ENCODE measurements at regions not wholly inside any gene's neighbourhood (a gene's known extent, or its start where the extent isn't known, plus 50 kb on each side); places are given as distances from the start of the nearest gene placed in this dataset.

DNA sequence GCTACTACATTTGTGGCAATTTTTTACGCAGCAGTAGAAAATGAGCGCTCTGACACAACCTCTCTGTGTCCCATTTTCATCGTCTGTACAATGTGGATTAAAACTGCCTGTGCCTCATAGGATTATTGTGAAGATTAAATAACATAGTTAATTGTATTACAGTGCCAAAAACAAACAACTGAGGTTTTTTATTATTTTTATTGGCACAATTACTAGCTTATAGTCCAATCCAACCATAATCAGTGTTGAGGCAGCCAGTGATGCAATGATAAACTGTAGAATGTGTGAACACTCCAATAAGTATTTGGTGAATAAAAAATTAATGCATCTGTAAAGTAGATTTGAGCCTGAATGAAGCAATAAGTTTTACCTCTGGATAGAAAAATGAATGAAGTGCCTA, 588.3 kb downstream of the DNAH5 start:
- H4K5ac ChIP-seq (ENCODE audit: insufficient read length, low read depth, low read length) = no peak overlapping the region
- H3K23me2 ChIP-seq (ENCODE audit: low read depth, low read length) = no peaks in the 10 kb centered on the region
- no peak overlapping the region for H3K56ac ChIP-seq (replicated peaks; ENCODE audit: insufficient read length, low read depth, low read length)
- no peaks in the 10 kb centered on the region for H3K9me3 ChIP-seq (ENCODE audit: insufficient read depth in 2 of 2, low read depth in 1 of 2, low read length in 1 of 2)
- no peaks in the 10 kb centered on the region for H4K20me1 ChIP-seq (replicated peaks in 1 of 2; ENCODE audit: control insufficient read depth in 1 of 2, insufficient read depth in 2 of 2, low read length in 2 of 2)
- no peak overlapping the region for H4K8ac ChIP-seq (ENCODE audit: extremely low read depth, insufficient read depth, low read length)
- H3K36me3 ChIP-seq (ENCODE audit: control insufficient read depth in 2 of 4, insufficient read depth in 4 of 4, low read length in 3 of 4) = no peaks in the 10 kb centered on the region
- no peak overlapping the region for H2AK5ac ChIP-seq (ENCODE audit: low read depth, low read length)
- no peak overlapping the region for H2BK20ac ChIP-seq (ENCODE audit: low read length)
- H3K18ac ChIP-seq (ENCODE audit: extremely low read depth, low read length) = no peak overlapping the region
- H2AFZ ChIP-seq (ENCODE audit: low read length) = no peak overlapping the region
- H4K91ac ChIP-seq (replicated peaks; ENCODE audit: insufficient read length, low read length) = no peak overlapping the region
- no peak overlapping the region for H2BK12ac ChIP-seq (ENCODE audit: low read depth, low read length)
- no peaks in the 10 kb centered on the region for H3K79me2 ChIP-seq (ENCODE audit: control insufficient read depth in 1 of 2, insufficient read depth in 2 of 2, low read length in 2 of 2)
- no peak overlapping the region for H3K4ac ChIP-seq (replicated peaks; ENCODE audit: insufficient read length, low read depth, low read length)
- POLR2A ChIA-PET (ENCODE audit: partially characterized antibody) = no interaction called here
- CTCF ChIA-PET (ENCODE audit: partially characterized antibody) = no interaction called here
- no peak overlapping the region for H3K23ac ChIP-seq (ENCODE audit: insufficient read length)
- H3K9ac ChIP-seq (replicated peaks in 1 of 4; ENCODE audit: extremely low read depth in 1 of 4, low read depth in 3 of 4, low read length in 3 of 4) = no peak overlapping the region
- H2BK120ac ChIP-seq (replicated peaks; ENCODE audit: low read depth, low read length) = no peak overlapping the region
- H3K14ac ChIP-seq (ENCODE audit: insufficient read length) = no peak overlapping the region
- H3K27ac ChIP-seq (ENCODE audit: low read depth, low read length) = no peak overlapping the region
- no peak overlapping the region for H2BK5ac ChIP-seq (ENCODE audit: low read depth, low read length)
- WGBS, 2 experiments (ENCODE audit: extremely low coverage in 1 of 2, insufficient coverage in 1 of 2, insufficient read length in 1 of 2, insufficient replicate concordance in 2 of 2, low coverage in 1 of 2, low lambda C conversion rate in 2 of 2, missing lambda C conversion rate in 1 of 2) = 88% methylated on average over 3 of the region's 3 CpGs; no CpG with 5 or more reads in 1 of the 2 experiments
- DNase-seq (ENCODE audit: low read depth in 1 of 2, low spot score in 2 of 2) = no peak
- no peak overlapping the region for H3K4me3 ChIP-seq (ENCODE audit: extremely low read depth in 1 of 4, insufficient read depth in 2 of 4, low read depth in 3 of 4, low read length in 4 of 4)
- H2BK15ac ChIP-seq (ENCODE audit: low read length) = no peak overlapping the region
- no peak overlapping the region for H3K4me2 ChIP-seq (ENCODE audit: insufficient read depth in 1 of 2, low read depth in 2 of 2, low read length in 2 of 2)
- no peaks in the 10 kb centered on the region for H3K79me1 ChIP-seq (ENCODE audit: low read depth, low read length)
- FAIRE-seq = no peak
- H3K4me1 ChIP-seq (replicated peaks in 1 of 4; ENCODE audit: control insufficient read depth in 3 of 4, insufficient read depth in 4 of 4, low read length in 3 of 4) = no peaks in the 10 kb centered on the region
- H3K27me3 ChIP-seq (replicated peaks in 1 of 4; ENCODE audit: control insufficient read depth in 3 of 4, extremely low read depth in 1 of 4, insufficient read depth in 3 of 4, low read length in 3 of 4) = no peaks in the 10 kb centered on the region
- TF ChIP-seq RXRA (IDR thresholded peaks at IDR 0.05; ENCODE audit: insufficient read depth, low read depth, low read length) = no peak
- TF ChIP-seq POLR2A (IDR thresholded peaks at IDR 0.05; ENCODE audit: control extremely low read depth in 1 of 2, low read depth in 2 of 2, low read length in 2 of 2) = no peak
- TF ChIP-seq EZH2 (IDR thresholded peaks at IDR 0.05; ENCODE audit: low read depth, low read length, severe bottlenecking) = no peak
- TF ChIP-seq, protein P1, sequence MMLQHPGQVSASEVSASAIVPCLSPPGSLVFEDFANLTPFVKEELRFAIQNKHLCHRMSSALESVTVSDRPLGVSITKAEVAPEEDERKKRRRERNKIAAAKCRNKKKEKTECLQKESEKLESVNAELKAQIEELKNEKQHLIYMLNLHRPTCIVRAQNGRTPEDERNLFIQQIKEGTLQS (IDR thresholded peaks at IDR 0.05; ENCODE audit: insufficient read depth, low read depth, low read length) = no peak
- no peak for TF ChIP-seq BCL11A (IDR thresholded peaks at IDR 0.05; ENCODE audit: low read depth in 2 of 2, low read length in 2 of 2)
- no peak for TF ChIP-seq GABPA (IDR thresholded peaks at IDR 0.05; ENCODE audit: borderline replicate concordance, insufficient read depth, low read length)
- TF ChIP-seq SUZ12 (IDR thresholded peaks at IDR 0.05; ENCODE audit: low read length) = no peak
- TF ChIP-seq, protein P2, sequence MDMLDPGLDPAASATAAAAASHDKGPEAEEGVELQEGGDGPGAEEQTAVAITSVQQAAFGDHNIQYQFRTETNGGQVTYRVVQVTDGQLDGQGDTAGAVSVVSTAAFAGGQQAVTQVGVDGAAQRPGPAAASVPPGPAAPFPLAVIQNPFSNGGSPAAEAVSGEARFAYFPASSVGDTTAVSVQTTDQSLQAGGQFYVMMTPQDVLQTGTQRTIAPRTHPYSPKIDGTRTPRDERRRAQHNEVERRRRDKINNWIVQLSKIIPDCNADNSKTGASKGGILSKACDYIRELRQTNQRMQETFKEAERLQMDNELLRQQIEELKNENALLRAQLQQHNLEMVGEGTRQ (IDR thresholded peaks at IDR 0.05; ENCODE audit: low read length) = no peak
- TF ChIP-seq BACH1 (IDR thresholded peaks at IDR 0.05; ENCODE audit: low read length) = no peak
- no peak for TF ChIP-seq EGR1 (IDR thresholded peaks at IDR 0.05; ENCODE audit: borderline replicate concordance, low read depth, low read length)
- no peak for TF ChIP-seq POLR2AphosphoS5 (IDR thresholded peaks at IDR 0.05; ENCODE audit: low read depth, low read length)
- TF ChIP-seq SIN3A (conservative IDR thresholded peaks at IDR 0.05 in 1 of 2, IDR thresholded peaks at IDR 0.05 in 1 of 2; ENCODE audit: low read depth in 1 of 2, low read length in 2 of 2) = no peak
- TF ChIP-seq SP1 (IDR thresholded peaks at IDR 0.05; ENCODE audit: low read depth, low read length) = no peak
- TF ChIP-seq ZNF274 (IDR thresholded peaks at IDR 0.05; ENCODE audit: borderline replicate concordance, extremely low read depth, low read length) = no peak

Measured in H1 (cell line).